Stomach (tissue), 8 donors: ENCODE measurements at regions not wholly inside any gene's neighbourhood (a gene's known extent, or its start where the extent isn't known, plus 50 kb on each side); places are given as distances from the start of the nearest gene placed in this dataset.

Experiments used
- DNase-seq, 2 donors: peaks; one replicate each; pipeline versions ENCODE4 v3.0.0 to v3.0.0-alpha.2; 2013 to 2019
- H3K27ac ChIP-seq, 5 donors: fragments of 200-600 bp in 4 of 5; sonication (generic) in 4 of 5; one replicate each; pipeline ENCODE4 v1.5.1; 2013 to 2019; ENCODE audit warnings: mild to moderate bottlenecking in 1 of 5, moderate library complexity in 1 of 5
- H3K27me3 ChIP-seq, 3 donors: fragments of 200-600 bp; sonication (generic); one replicate each; pipeline ENCODE4 v1.5.1; 2017 to 2019; ENCODE audit warnings: mixed run types in 1 of 3
- H3K36me3 ChIP-seq, 4 donors: fragments of 200-600 bp; sonication (generic); 1 replicate in 3 of 4; 2 replicates in 1 of 4; pipeline ENCODE4 v1.5.1; 2016 to 2019
- H3K4me1 ChIP-seq, 4 donors: fragments of 200-600 bp; sonication (generic); one replicate each; pipeline ENCODE4 v1.5.1; 2016 to 2019
- H3K4me3 ChIP-seq, 4 donors: fragments of 200-600 bp; sonication (generic) in 3 of 4; one replicate each; pipeline ENCODE4 v1.5.1; 2016 to 2019; ENCODE audit warnings: mild to moderate bottlenecking in 1 of 4
- H3K9me3 ChIP-seq, 4 donors: fragments of 200-600 bp; sonication (generic); one replicate each; pipeline ENCODE4 v1.5.1; 2016 to 2019
- EP300 ChIP-seq: sonication (generic); formaldehyde crosslinking; IDR thresholded peaks from one replicate; pipeline ENCODE4 v1.6.1; 2017; ENCODE audit warnings: antibody characterized with exemption
- POLR2A ChIP-seq, 4 donors: fragments of 450-650 bp; IDR thresholded peaks; one replicate each; pipeline ENCODE4 v1.6.1; 2016; ENCODE audit warnings: antibody characterized with exemption in 4 of 4, control low read depth in 2 of 4, mild to moderate bottlenecking in 1 of 4, moderate library complexity in 1 of 4
- POLR2AphosphoS5 ChIP-seq, 3 donors: sonication (generic); formaldehyde crosslinking; IDR thresholded peaks; one replicate each; pipeline ENCODE4 v1.6.1; 2016; ENCODE audit warnings: antibody characterized with exemption in 3 of 3
- WGBS, 5 donors: extraction: QIAGEN DNeasy Blood & Tissue Kit in 3 of 5; methylation state at CpG; one replicate each; pipeline versions ENCODE4 v1.1.5 to v1.1.7; 2013 to 2018; 5-methylcytosine and 5-hydroxymethylcytosine counted together
- intact Hi-C: fragments of 100-400 bp; cut with DNase I; formaldehyde crosslinking; loops from one replicate; pipeline ENCODE4 v1.15.1; 2023; ENCODE audit warnings: low total_unique reads
- TF ChIP-seq, protein P1 (sequence below), 7 experiments: fragments of 450-650 bp in 4 of 7; fragments of 200-600 bp in 3 of 7; sonication (generic) in 3 of 7; IDR thresholded peaks; one replicate each; pipeline ENCODE4 v1.5.1; 2016 to 2019; ENCODE audit warnings: antibody characterized with exemption in 7 of 7, control low read depth in 2 of 7, mild to moderate bottlenecking in 1 of 7
- donor health status: healthy with polysubstance abuse.
- donor health status: Bipolar disorder and iron deficiency.
- donor health status: healthy.

- Histone ChIP-seq H3K27me3 (no peaks in the 10 kb centered on the region), H3K4me3 (no peak overlapping the region), H3K36me3 (no peaks in the 10 kb centered on the region), H3K4me1 (no peaks in the 10 kb centered on the region), H3K9me3 (no peaks in the 10 kb centered on the region), H3K27ac (no peak overlapping the region)
- no peak for DNase-seq
- TF ChIP-seq, protein P1, sequence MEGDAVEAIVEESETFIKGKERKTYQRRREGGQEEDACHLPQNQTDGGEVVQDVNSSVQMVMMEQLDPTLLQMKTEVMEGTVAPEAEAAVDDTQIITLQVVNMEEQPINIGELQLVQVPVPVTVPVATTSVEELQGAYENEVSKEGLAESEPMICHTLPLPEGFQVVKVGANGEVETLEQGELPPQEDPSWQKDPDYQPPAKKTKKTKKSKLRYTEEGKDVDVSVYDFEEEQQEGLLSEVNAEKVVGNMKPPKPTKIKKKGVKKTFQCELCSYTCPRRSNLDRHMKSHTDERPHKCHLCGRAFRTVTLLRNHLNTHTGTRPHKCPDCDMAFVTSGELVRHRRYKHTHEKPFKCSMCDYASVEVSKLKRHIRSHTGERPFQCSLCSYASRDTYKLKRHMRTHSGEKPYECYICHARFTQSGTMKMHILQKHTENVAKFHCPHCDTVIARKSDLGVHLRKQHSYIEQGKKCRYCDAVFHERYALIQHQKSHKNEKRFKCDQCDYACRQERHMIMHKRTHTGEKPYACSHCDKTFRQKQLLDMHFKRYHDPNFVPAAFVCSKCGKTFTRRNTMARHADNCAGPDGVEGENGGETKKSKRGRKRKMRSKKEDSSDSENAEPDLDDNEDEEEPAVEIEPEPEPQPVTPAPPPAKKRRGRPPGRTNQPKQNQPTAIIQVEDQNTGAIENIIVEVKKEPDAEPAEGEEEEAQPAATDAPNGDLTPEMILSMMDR (IDR thresholded peaks at IDR 0.05): no peak
- no peak for TF ChIP-seq EP300
- intact Hi-C loops: no loop called here
Observed at GRCh38 chr3:103189941-103190340, 755.1 kb downstream of the ZPLD1 start.

GRCh38 chr3:103195216-103195615 lies 760.4 kb downstream of the ZPLD1 start:
- no peak overlapping the region for H3K4me3 ChIP-seq
- H3K36me3 ChIP-seq: no peaks in the 10 kb centered on the region
- TF ChIP-seq, protein P1 (IDR thresholded peaks at IDR 0.05): no peak
- TF ChIP-seq EP300 (no peak), POLR2AphosphoS5 (IDR thresholded peaks at IDR 0.05) (no peak), POLR2A (IDR thresholded peaks at IDR 0.05) (no peak)
- no peaks in the 10 kb centered on the region for H3K9me3 ChIP-seq
- no peaks in the 10 kb centered on the region for H3K4me1 ChIP-seq
- H3K27me3 ChIP-seq: no peaks in the 10 kb centered on the region
- H3K27ac ChIP-seq: no peak overlapping the region
- 49 to 56% (median 54%) methylated on average over 4 of the region's 4 CpGs for WGBS, 5 donors
- intact Hi-C loops: no loop called here
- no peak for DNase-seq

DNA sequence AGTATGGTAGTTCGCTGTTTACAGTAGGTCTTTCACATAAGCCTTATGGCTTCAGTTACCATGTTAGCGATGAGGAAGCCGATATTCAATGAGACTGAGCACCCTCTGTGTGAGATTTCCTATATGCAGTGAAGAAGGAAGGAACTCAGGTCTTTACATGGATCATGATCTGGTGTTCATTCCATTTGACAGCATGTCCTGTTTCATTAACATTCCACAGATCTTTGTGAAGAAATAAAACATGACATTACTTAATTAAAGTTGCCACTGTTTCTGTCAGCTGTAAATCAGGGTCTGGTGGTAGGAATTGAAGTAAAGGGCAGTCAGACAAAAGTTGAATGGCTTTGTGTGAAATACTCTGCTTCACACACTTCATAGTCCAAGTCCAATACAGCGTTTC lies 768.6 kb downstream of the ZPLD1 start:
- Histone ChIP-seq H3K27me3 (no peaks in the 10 kb centered on the region), H3K4me1 (no peaks in the 10 kb centered on the region), H3K27ac (no peak overlapping the region), H3K9me3 (peaks cover 0 to 5% (median 0%) of the 10 kb centered on the region in 4 donors), H3K4me3 (no peak overlapping the region), H3K36me3 (no peaks in the 10 kb centered on the region)
- WGBS, 5 donors: 86 to 97% (median 93%) methylated on average over 4 of the region's 4 CpGs
- intact Hi-C loops: no loop called here
- no peak for DNase-seq
- TF ChIP-seq, protein P1 (IDR thresholded peaks at IDR 0.05): no peak
- TF ChIP-seq EP300 (no peak), POLR2AphosphoS5 (IDR thresholded peaks at IDR 0.05) (no peak), POLR2A (IDR thresholded peaks at IDR 0.05) (no peak)

DNA sequence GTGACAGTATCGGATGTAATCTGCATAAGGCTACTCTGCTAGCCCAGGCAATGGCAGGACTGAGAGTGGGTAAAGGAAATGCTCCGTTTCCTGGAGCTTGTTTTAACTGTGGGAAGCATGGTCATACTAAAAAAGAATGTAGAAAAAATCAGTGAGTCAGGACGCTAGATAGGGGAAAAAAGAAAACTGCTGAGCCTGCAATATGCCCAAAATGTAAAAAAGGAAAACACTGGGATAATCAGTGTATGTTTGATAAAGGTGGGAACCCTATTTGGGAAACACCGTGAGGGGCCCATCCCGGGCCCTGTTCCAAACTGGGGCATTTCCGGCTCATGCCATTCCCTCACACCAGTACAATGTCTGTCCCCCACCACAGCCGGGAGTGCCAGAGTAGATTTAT lies 775.8 kb downstream of the ZPLD1 start:
- no peak for TF ChIP-seq POLR2A (IDR thresholded peaks at IDR 0.05)
- TF ChIP-seq, protein P1 (IDR thresholded peaks at IDR 0.05): no peak
- no peak for TF ChIP-seq EP300
- TF ChIP-seq POLR2AphosphoS5 (IDR thresholded peaks at IDR 0.05): no peak
- Histone ChIP-seq H3K4me1 (no peaks in the 10 kb centered on the region), H3K27ac (no peak overlapping the region), H3K4me3 (no peak overlapping the region), H3K36me3 (no peaks in the 10 kb centered on the region), H3K9me3 (peaks cover 0 to 5% (median 0%) of the 10 kb centered on the region in 4 donors), H3K27me3 (no peaks in the 10 kb centered on the region)
- intact Hi-C loops: no loop called here
- no peak for DNase-seq
- 38 to 56% (median 43%) methylated on average over 7 of the region's 7 CpGs for WGBS, 5 donors
